ENCODE measurements at regions not wholly inside any gene's neighbourhood (a gene's known extent, or its start where the extent isn't known, plus 50 kb on each side); places are given as distances from the start of the nearest gene placed in this dataset.
"Not testable (repeated sequence)": the region's sequence is repeated elsewhere in the genome, so short reads cannot be mapped to it uniquely, and the experiment has no call there.

GRCh38 chrX:21194526-21194925 lies 179.7 kb upstream of the CNKSR2 start:
- no peak for TF ChIP-seq CTCF (conservative IDR thresholded peaks at IDR 0.05; ENCODE audit: low read depth, low read length)
- no peak for DNase-seq (ENCODE audit: low read depth)
- no peak overlapping the region for H3K4me3 ChIP-seq (ENCODE audit: low read depth, low read length)

DNA sequence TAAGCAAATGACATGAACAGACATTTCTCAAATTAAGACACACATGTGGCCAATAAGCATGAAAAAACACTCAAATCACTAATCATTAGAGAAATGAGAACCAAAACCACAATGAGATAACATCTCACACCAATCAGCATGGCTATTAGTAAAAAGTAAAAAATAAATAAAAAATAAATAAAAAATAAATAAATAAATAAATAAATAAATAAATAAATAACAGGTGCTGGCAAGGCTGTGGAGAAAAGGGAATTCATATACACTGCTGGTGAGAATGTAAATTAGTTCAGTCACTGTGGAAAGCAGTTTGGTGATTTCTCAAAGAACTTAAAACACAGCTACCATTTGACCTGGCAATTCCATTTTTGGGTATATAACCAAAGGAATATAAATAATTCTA lies 167.1 kb upstream of the CNKSR2 start:
- DNase-seq (ENCODE audit: low read depth), result no peak
- no peak overlapping the region for H3K4me3 ChIP-seq (ENCODE audit: low read depth, low read length)
- no peak for TF ChIP-seq CTCF (conservative IDR thresholded peaks at IDR 0.05; ENCODE audit: low read depth, low read length)

GRCh38 chrX:21219208-21219607 lies 155.0 kb upstream of the CNKSR2 start:
- not testable (repeated sequence) for DNase-seq (ENCODE audit: low read depth); H3K4me3 ChIP-seq (ENCODE audit: low read depth, low read length)

GRCh38 chrX:21225643-21226042 lies 148.6 kb upstream of the CNKSR2 start:
- no peak for DNase-seq (ENCODE audit: low read depth)
- no peak overlapping the region for H3K4me3 ChIP-seq (ENCODE audit: low read depth, low read length)
- TF ChIP-seq CTCF (conservative IDR thresholded peaks at IDR 0.05; ENCODE audit: low read depth, low read length), result no peak

GRCh38 chrX:21228974-21229373 lies 145.2 kb upstream of the CNKSR2 start:
- H3K4me3 ChIP-seq (ENCODE audit: low read depth, low read length); DNase-seq (ENCODE audit: low read depth): not testable (repeated sequence)

GRCh38 chrX:21255032-21255618 lies 119.1 kb upstream of the CNKSR2 start:
- H3K4me3 ChIP-seq (ENCODE audit: low read depth, low read length), result no peak overlapping the region
- no peak for DNase-seq (ENCODE audit: low read depth)
- no peak for TF ChIP-seq CTCF (conservative IDR thresholded peaks at IDR 0.05; ENCODE audit: low read depth, low read length)

- no peak overlapping the region for H3K4me3 ChIP-seq (ENCODE audit: low read depth, low read length)
- no peak for DNase-seq (ENCODE audit: low read depth)
- no peak for TF ChIP-seq CTCF (conservative IDR thresholded peaks at IDR 0.05; ENCODE audit: low read depth, low read length)
Observed at GRCh38 chrX:21266949-21267348, 107.3 kb upstream of the CNKSR2 start.

DNA sequence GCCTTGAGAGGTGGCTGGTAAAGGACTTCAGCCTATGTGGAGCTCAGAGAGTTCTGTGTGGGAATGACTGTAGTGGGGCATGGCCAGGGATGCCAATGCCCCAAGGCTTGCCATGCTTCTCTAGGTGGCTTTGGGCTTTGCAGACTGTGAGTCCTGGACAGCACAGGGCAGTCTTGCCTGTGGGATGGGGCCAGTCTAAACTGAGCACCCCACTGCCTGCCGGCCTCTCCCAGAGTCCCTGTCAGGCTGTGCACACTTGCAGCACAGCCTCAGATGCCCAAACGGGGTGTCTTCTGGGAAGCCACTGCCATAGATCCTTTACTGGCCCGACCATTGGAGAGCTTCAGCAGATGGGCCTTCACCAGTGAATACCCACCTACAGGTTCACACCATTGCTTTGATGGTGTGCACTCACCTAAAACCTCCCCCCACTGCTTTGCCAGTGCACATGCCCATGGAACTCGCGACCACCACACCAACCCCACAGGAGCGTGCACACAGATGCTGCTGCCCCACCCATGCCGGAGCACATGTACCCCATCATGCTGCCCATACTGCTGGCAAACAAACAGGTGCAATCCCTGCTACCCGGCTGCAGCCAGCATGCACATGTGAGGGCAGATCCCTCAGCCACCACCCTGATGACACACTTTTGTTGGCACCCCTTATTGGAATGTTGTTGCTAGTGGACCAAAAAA lies 97.3 kb upstream of the CNKSR2 start:
- no peak for TF ChIP-seq CTCF (conservative IDR thresholded peaks at IDR 0.05; ENCODE audit: low read depth, low read length)
- no peak for DNase-seq (ENCODE audit: low read depth)
- H3K4me3 ChIP-seq (ENCODE audit: low read depth, low read length), result no peak overlapping the region
